ENCODE measurements at regions not wholly inside any gene's neighbourhood (a gene's known extent, or its start where the extent isn't known, plus 50 kb on each side); places are given as distances from the start of the nearest gene placed in this dataset.

GRCh38 chr3:20846066-20846465 is 660.1 kb upstream of the SGO1 start:
- Mint-ChIP-seq H3K27me3 (no peaks in the 10 kb centered on the region), H3K4me1 (ENCODE audit: unreplicated experiment) (peaks cover 12% of the 10 kb centered on the region), H3K9me3 (no peaks in the 10 kb centered on the region), H3K4me3 (no peak overlapping the region), H3K36me3 (no peaks in the 10 kb centered on the region), H3K27ac (no peak overlapping the region)
- no peak for DNase-seq (ENCODE audit: extremely low spot score, unreplicated experiment)
- no peak for TF ChIP-seq CTCF (conservative IDR thresholded peaks at IDR 0.05)

GRCh38 chr3:20844851-20845250 is 658.8 kb upstream of the SGO1 start:
- no peak for TF ChIP-seq CTCF (conservative IDR thresholded peaks at IDR 0.05)
- no peaks in the 10 kb centered on the region for H3K36me3 Mint-ChIP-seq
- no peak overlapping the region for H3K27ac Mint-ChIP-seq
- no peaks in the 10 kb centered on the region for H3K9me3 Mint-ChIP-seq
- H3K4me3 Mint-ChIP-seq: no peak overlapping the region
- DNase-seq (ENCODE audit: extremely low spot score, unreplicated experiment): no peak
- no peaks in the 10 kb centered on the region for H3K27me3 Mint-ChIP-seq
- H3K4me1 Mint-ChIP-seq (ENCODE audit: unreplicated experiment): peaks cover 9% of the 10 kb centered on the region

GRCh38 chr3:20842594-20843436 is 656.8 kb upstream of the SGO1 start:
- H3K9me3 Mint-ChIP-seq: no peaks in the 10 kb centered on the region
- no peak for TF ChIP-seq CTCF (conservative IDR thresholded peaks at IDR 0.05)
- H3K36me3 Mint-ChIP-seq: no peaks in the 10 kb centered on the region
- no peaks in the 10 kb centered on the region for H3K27me3 Mint-ChIP-seq
- H3K4me3 Mint-ChIP-seq: no peak overlapping the region
- H3K4me1 Mint-ChIP-seq (ENCODE audit: unreplicated experiment): peaks cover 8% of the 10 kb centered on the region
- no peak for DNase-seq (ENCODE audit: extremely low spot score, unreplicated experiment)
- no peak overlapping the region for H3K27ac Mint-ChIP-seq

DNA sequence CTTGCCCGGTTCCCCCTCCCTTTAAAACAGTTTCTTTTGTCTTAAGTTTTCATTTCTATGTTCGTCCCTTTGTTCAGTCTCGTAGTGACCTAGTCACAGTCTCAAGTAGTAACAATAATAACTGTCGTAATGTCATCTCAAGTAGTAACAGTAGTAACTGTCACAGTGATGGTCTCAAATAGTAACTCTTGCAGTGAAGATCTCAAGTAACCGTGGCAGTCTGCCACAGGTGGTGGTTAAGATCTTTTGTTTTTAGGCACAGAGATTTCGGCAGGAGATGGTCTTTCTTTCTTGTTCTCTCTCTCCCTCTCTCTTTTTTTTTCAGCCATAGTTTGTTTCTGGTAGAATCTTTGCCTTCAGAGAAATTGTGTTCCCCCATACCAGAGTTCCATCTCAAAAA is 656.0 kb upstream of the SGO1 start:
- Mint-ChIP-seq H3K4me3 (no peak overlapping the region), H3K27ac (no peak overlapping the region), H3K9me3 (no peaks in the 10 kb centered on the region), H3K36me3 (no peaks in the 10 kb centered on the region), H3K27me3 (no peaks in the 10 kb centered on the region), H3K4me1 (ENCODE audit: unreplicated experiment) (peaks cover 8% of the 10 kb centered on the region)
- DNase-seq (ENCODE audit: extremely low spot score, unreplicated experiment): no peak
- no peak for TF ChIP-seq CTCF (conservative IDR thresholded peaks at IDR 0.05)

DNA sequence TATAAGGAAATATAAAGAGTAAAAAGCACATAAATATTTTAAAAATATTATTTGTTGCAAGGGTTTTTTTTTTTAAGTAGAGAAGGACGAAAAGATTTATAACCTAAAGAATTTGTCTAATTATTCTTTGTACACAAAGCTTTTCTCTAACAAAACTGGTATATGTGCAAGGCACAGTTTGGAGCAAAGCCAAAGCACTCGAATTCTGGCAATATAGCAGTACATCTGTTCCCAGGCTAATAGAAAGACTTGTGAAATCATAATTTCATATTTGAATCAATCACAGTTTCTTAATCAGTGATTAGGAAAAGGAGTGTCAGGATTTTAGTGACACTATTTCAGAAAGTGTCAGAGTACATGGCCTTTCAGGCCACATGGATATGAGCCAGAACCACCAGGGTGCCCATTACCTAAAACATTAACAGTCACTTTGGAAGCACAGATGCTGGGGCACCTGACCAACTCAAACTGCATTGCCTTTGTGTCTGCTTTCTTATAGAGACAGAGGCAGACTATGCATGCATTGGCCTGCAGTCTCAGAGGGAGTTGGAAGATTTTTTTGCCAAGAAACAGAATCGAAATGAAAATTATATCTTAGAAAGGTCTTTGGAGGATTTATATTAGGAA is 651.8 kb upstream of the SGO1 start:
- H3K9me3 Mint-ChIP-seq: no peaks in the 10 kb centered on the region
- H3K4me3 Mint-ChIP-seq: no peak overlapping the region
- DNase-seq (ENCODE audit: extremely low spot score, unreplicated experiment): no peak

More for the DNA sequence above, 651.8 kb upstream of the SGO1 start:
- Mint-ChIP-seq H3K4me1 (ENCODE audit: unreplicated experiment) (no peaks in the 10 kb centered on the region), H3K36me3 (no peaks in the 10 kb centered on the region), H3K27me3 (no peaks in the 10 kb centered on the region), H3K27ac (no peak overlapping the region)
- no peak for TF ChIP-seq CTCF (conservative IDR thresholded peaks at IDR 0.05)
